ENCODE measurements at regions not wholly inside any gene's neighbourhood (a gene's known extent, or its start where the extent isn't known, plus 50 kb on each side); places are given as distances from the start of the nearest gene placed in this dataset.
A peak's percentile ranks its signal among the peaks of the same experiment; 100 is the strongest.

GRCh38 chrX:14173873-14174272, 144.2 kb upstream of the GEMIN8 start:
- DNase-seq (ENCODE audit: low read depth, low spot score): no peak

GRCh38 chrX:14164828-14165227, 135.1 kb upstream of the GEMIN8 start:
- DNase-seq (ENCODE audit: low read depth, low spot score): no peak

- no peak for DNase-seq (ENCODE audit: low read depth, low spot score)
Observed at GRCh38 chrX:14125462-14125861, 95.8 kb upstream of the GEMIN8 start.

- DNase-seq (ENCODE audit: low read depth, low spot score): no peak
Observed at GRCh38 chrX:14124562-14124961, 94.9 kb upstream of the GEMIN8 start.

GRCh38 chrX:14095702-14096101, 66.0 kb upstream of the GEMIN8 start:
- peak; percentile 70 for DNase-seq (ENCODE audit: low read depth, low spot score)

- no peak for DNase-seq (ENCODE audit: low read depth, low spot score)
Observed at GRCh38 chrX:14094191-14094590, 64.5 kb upstream of the GEMIN8 start.

- no peak for DNase-seq (ENCODE audit: low read depth, low spot score)
Observed at GRCh38 chrX:14084466-14084865, 54.8 kb upstream of the GEMIN8 start.

- no peak for DNase-seq (ENCODE audit: low read depth, low spot score)
Observed at GRCh38 chrX:14083783-14084182, 54.1 kb upstream of the GEMIN8 start.

GRCh38 chrX:14079891-14080430, 50.3 kb upstream of the GEMIN8 start:
- no peak for DNase-seq (ENCODE audit: low read depth, low spot score)

All from ELF-1 (cell line).